ENCODE measurements at regions not wholly inside any gene's neighbourhood (a gene's known extent, or its start where the extent isn't known, plus 50 kb on each side); places are given as distances from the start of the nearest gene placed in this dataset.

- H3K9me3 ChIP-seq (ENCODE audit: control insufficient read depth in 2 of 2, insufficient read depth in 1 of 2, low read depth in 1 of 2, low read length in 1 of 2), result no peaks in the 10 kb centered on the region
- no peaks in the 10 kb centered on the region for H3K27me3 ChIP-seq (ENCODE audit: control insufficient read depth in 3 of 3, insufficient read depth in 3 of 3, low read length in 3 of 3)
- WGBS, 3 donors, result 39 to 54% (median 53%) methylated on average over 1 of the region's 1 CpG
- no peak overlapping the region for H3K4me3 ChIP-seq (ENCODE audit: low read depth in 1 of 3, low read length in 3 of 3)
- FAIRE-seq (no peak), DNase-seq (no peak)
- no peaks in the 10 kb centered on the region for H3K4me1 ChIP-seq (ENCODE audit: control insufficient read depth in 3 of 3, insufficient read depth in 2 of 3, low read depth in 1 of 3, low read length in 2 of 3)
- H3K36me3 ChIP-seq (ENCODE audit: control insufficient read depth in 3 of 3, insufficient read depth in 2 of 3, low read depth in 1 of 3, low read length in 3 of 3), result no peaks in the 10 kb centered on the region
- H3K27ac ChIP-seq (ENCODE audit: low read depth in 1 of 3, low read length in 2 of 3), result no peak overlapping the region
Measured at GRCh38 chr13:105365831-105366230, 1169.6 kb downstream of the EFNB2 start.

GRCh38 chr13:105365021-105365550 is 1170.4 kb downstream of the EFNB2 start:
- H3K36me3 ChIP-seq (ENCODE audit: control insufficient read depth in 3 of 3, insufficient read depth in 2 of 3, low read depth in 1 of 3, low read length in 3 of 3), result no peaks in the 10 kb centered on the region
- no peaks in the 10 kb centered on the region for H3K27me3 ChIP-seq (ENCODE audit: control insufficient read depth in 3 of 3, insufficient read depth in 3 of 3, low read length in 3 of 3)
- no peak for DNase-seq
- FAIRE-seq, result no peak
- whole genome bisulfite sequencing, 3 donors, result 78 to 87% (median 84%) methylated on average over 3 of the region's 3 CpGs
- H3K4me1 ChIP-seq (ENCODE audit: control insufficient read depth in 3 of 3, insufficient read depth in 2 of 3, low read depth in 1 of 3, low read length in 2 of 3), result no peaks in the 10 kb centered on the region
- H3K9me3 ChIP-seq (ENCODE audit: control insufficient read depth in 2 of 2, insufficient read depth in 1 of 2, low read depth in 1 of 2, low read length in 1 of 2), result no peaks in the 10 kb centered on the region
- no peak overlapping the region for H3K27ac ChIP-seq (ENCODE audit: low read depth in 1 of 3, low read length in 2 of 3)
- no peak overlapping the region for H3K4me3 ChIP-seq (ENCODE audit: low read depth in 1 of 3, low read length in 3 of 3)

GRCh38 chr13:105364191-105364590 is 1171.3 kb downstream of the EFNB2 start:
- no peak for FAIRE-seq
- WGBS, 3 donors, result 55 to 68% (median 62%) methylated on average over 3 of the region's 3 CpGs

GRCh38 chr13:105363261-105364190 is 1171.9 kb downstream of the EFNB2 start:
- Histone ChIP-seq H3K27me3 (ENCODE audit: control insufficient read depth in 3 of 3, insufficient read depth in 3 of 3, low read length in 3 of 3) (no peaks in the 10 kb centered on the region), H3K27ac (ENCODE audit: low read depth in 1 of 3, low read length in 2 of 3) (no peak overlapping the region), H3K4me1 (ENCODE audit: control insufficient read depth in 3 of 3, insufficient read depth in 2 of 3, low read depth in 1 of 3, low read length in 2 of 3) (no peaks in the 10 kb centered on the region), H3K9me3 (ENCODE audit: control insufficient read depth in 2 of 2, insufficient read depth in 1 of 2, low read depth in 1 of 2, low read length in 1 of 2) (no peaks in the 10 kb centered on the region), H3K36me3 (ENCODE audit: control insufficient read depth in 3 of 3, insufficient read depth in 2 of 3, low read depth in 1 of 3, low read length in 3 of 3) (no peaks in the 10 kb centered on the region), H3K4me3 (ENCODE audit: low read depth in 1 of 3, low read length in 3 of 3) (no peak overlapping the region)
- FAIRE-seq, result no peak
- DNase-seq, result peak; percentile 2 to 15
- 18 to 21% (median 19%) methylated on average over 8 of the region's 8 CpGs for WGBS, 3 donors

More at GRCh38 chr13:105364191-105364590, 1171.3 kb downstream of the EFNB2 start:
- Histone ChIP-seq H3K27ac (ENCODE audit: low read depth in 1 of 3, low read length in 2 of 3) (no peak overlapping the region), H3K4me3 (ENCODE audit: low read depth in 1 of 3, low read length in 3 of 3) (no peak overlapping the region), H3K9me3 (ENCODE audit: control insufficient read depth in 2 of 2, insufficient read depth in 1 of 2, low read depth in 1 of 2, low read length in 1 of 2) (no peaks in the 10 kb centered on the region), H3K4me1 (ENCODE audit: control insufficient read depth in 3 of 3, insufficient read depth in 2 of 3, low read depth in 1 of 3, low read length in 2 of 3) (no peaks in the 10 kb centered on the region), H3K27me3 (ENCODE audit: control insufficient read depth in 3 of 3, insufficient read depth in 3 of 3, low read length in 3 of 3) (no peaks in the 10 kb centered on the region), H3K36me3 (ENCODE audit: control insufficient read depth in 3 of 3, insufficient read depth in 2 of 3, low read depth in 1 of 3, low read length in 3 of 3) (no peaks in the 10 kb centered on the region)
- no peak for DNase-seq

- Histone ChIP-seq H3K9me3 (ENCODE audit: control insufficient read depth in 2 of 2, insufficient read depth in 1 of 2, low read depth in 1 of 2, low read length in 1 of 2) (no peaks in the 10 kb centered on the region), H3K27ac (ENCODE audit: low read depth in 1 of 3, low read length in 2 of 3) (no peak overlapping the region), H3K36me3 (ENCODE audit: control insufficient read depth in 3 of 3, insufficient read depth in 2 of 3, low read depth in 1 of 3, low read length in 3 of 3) (no peaks in the 10 kb centered on the region), H3K4me3 (ENCODE audit: low read depth in 1 of 3, low read length in 3 of 3) (no peak overlapping the region), H3K4me1 (ENCODE audit: control insufficient read depth in 3 of 3, insufficient read depth in 2 of 3, low read depth in 1 of 3, low read length in 2 of 3) (no peaks in the 10 kb centered on the region), H3K27me3 (ENCODE audit: control insufficient read depth in 3 of 3, insufficient read depth in 3 of 3, low read length in 3 of 3) (no peaks in the 10 kb centered on the region)
- no peak for DNase-seq
- FAIRE-seq, result no peak
- WGBS, 3 donors, result 73 to 80% (median 79%) methylated on average over 4 of the region's 4 CpGs
Measured at GRCh38 chr13:105353654-105354053, 1181.8 kb downstream of the EFNB2 start.

GRCh38 chr13:105349082-105349723 is 1186.3 kb downstream of the EFNB2 start:
- Histone ChIP-seq H3K4me1 (ENCODE audit: control insufficient read depth in 3 of 3, insufficient read depth in 2 of 3, low read depth in 1 of 3, low read length in 2 of 3) (no peaks in the 10 kb centered on the region), H3K36me3 (ENCODE audit: control insufficient read depth in 3 of 3, insufficient read depth in 2 of 3, low read depth in 1 of 3, low read length in 3 of 3) (no peaks in the 10 kb centered on the region), H3K27ac (ENCODE audit: low read depth in 1 of 3, low read length in 2 of 3) (no peak overlapping the region), H3K9me3 (ENCODE audit: control insufficient read depth in 2 of 2, insufficient read depth in 1 of 2, low read depth in 1 of 2, low read length in 1 of 2) (no peaks in the 10 kb centered on the region), H3K27me3 (ENCODE audit: control insufficient read depth in 3 of 3, insufficient read depth in 3 of 3, low read length in 3 of 3) (no peaks in the 10 kb centered on the region), H3K4me3 (ENCODE audit: low read depth in 1 of 3, low read length in 3 of 3) (no peak overlapping the region)
- WGBS, 3 donors, result 73 to 79% (median 78%) methylated on average over 7 of the region's 7 CpGs
- no peak for FAIRE-seq
- DNase-seq, result no peak

GRCh38 chr13:105346141-105346775 is 1189.2 kb downstream of the EFNB2 start:
- FAIRE-seq (no peak), DNase-seq (peak in 1 of 2 donors; percentile 14)
- Histone ChIP-seq H3K27ac (ENCODE audit: low read depth in 1 of 3, low read length in 2 of 3) (peak overlapping the region in 1 of 3 donors; percentile 27), H3K9me3 (ENCODE audit: control insufficient read depth in 2 of 2, insufficient read depth in 1 of 2, low read depth in 1 of 2, low read length in 1 of 2) (no peaks in the 10 kb centered on the region), H3K36me3 (ENCODE audit: control insufficient read depth in 3 of 3, insufficient read depth in 2 of 3, low read depth in 1 of 3, low read length in 3 of 3) (no peaks in the 10 kb centered on the region), H3K4me1 (ENCODE audit: control insufficient read depth in 3 of 3, insufficient read depth in 2 of 3, low read depth in 1 of 3, low read length in 2 of 3) (no peaks in the 10 kb centered on the region), H3K27me3 (ENCODE audit: control insufficient read depth in 3 of 3, insufficient read depth in 3 of 3, low read length in 3 of 3) (no peaks in the 10 kb centered on the region), H3K4me3 (ENCODE audit: low read depth in 1 of 3, low read length in 3 of 3) (no peak overlapping the region)
- 63 to 74% (median 70%) methylated on average over 5 of the region's 5 CpGs for WGBS, 3 donors

GRCh38 chr13:105345730-105346129 is 1189.7 kb downstream of the EFNB2 start:
- no peaks in the 10 kb centered on the region for H3K36me3 ChIP-seq (ENCODE audit: control insufficient read depth in 3 of 3, insufficient read depth in 2 of 3, low read depth in 1 of 3, low read length in 3 of 3)
- DNase-seq (peak in 1 of 2 donors; percentile 13), FAIRE-seq (no peak)
- WGBS, 3 donors, result 30 to 66% (median 52%) methylated on average over 2 of the region's 2 CpGs
- peak overlapping the region in 1 of 3 donors; percentile 27 for H3K27ac ChIP-seq (ENCODE audit: low read depth in 1 of 3, low read length in 2 of 3)
- no peak overlapping the region for H3K4me3 ChIP-seq (ENCODE audit: low read depth in 1 of 3, low read length in 3 of 3)
- H3K4me1 ChIP-seq (ENCODE audit: control insufficient read depth in 3 of 3, insufficient read depth in 2 of 3, low read depth in 1 of 3, low read length in 2 of 3), result no peaks in the 10 kb centered on the region
- H3K27me3 ChIP-seq (ENCODE audit: control insufficient read depth in 3 of 3, insufficient read depth in 3 of 3, low read length in 3 of 3), result no peaks in the 10 kb centered on the region
- H3K9me3 ChIP-seq (ENCODE audit: control insufficient read depth in 2 of 2, insufficient read depth in 1 of 2, low read depth in 1 of 2, low read length in 1 of 2), result no peaks in the 10 kb centered on the region
